HCT116 (cell line): ENCODE measurements at regions not wholly inside any gene's neighbourhood (a gene's known extent, or its start where the extent isn't known, plus 50 kb on each side); places are given as distances from the start of the nearest gene placed in this dataset.

Experiments used
- ATAC-seq: fragments of 200-7000 bp; cut with Tn5 transposase; 2 replicates; pipeline ENCODE4 v1.9.1; 2020; ENCODE audit warnings: mild to moderate bottlenecking, moderate library complexity
- BruUV-seq: library from RNA; stranded (reverse); fragments of 400-500 nt; replicated peaks from 2 replicates; lab custom pipeline; 2021; lab: Mats Ljungman, UMichigan
- CTCF ChIA-PET: fragments of 300-600 bp; sonication (Branson Sonifier 250); formaldehyde crosslinking; loops from one replicate; lab custom pipeline; 2021; ENCODE audit warnings: antibody characterized with exemption; lab: Charles Lee
- POLR2A ChIA-PET: fragments of 300-600, 350-600 bp; sonication (Branson Sonifier 250); formaldehyde crosslinking; loops from one replicate; lab custom pipeline; 2021; ENCODE audit warnings: antibody characterized with exemption; lab: Charles Lee
- RAD21 ChIA-PET, 2 experiments: fragments of 300-600 bp; sonication (Branson Sonifier 250); formaldehyde crosslinking; loops; one replicate each; lab custom pipeline; 2023; ENCODE audit warnings: low total read pairs in 2 of 2; ENCODE audit not compliant: uncharacterized antibody in 2 of 2, unreplicated experiment in 2 of 2, low non-redundant PET in 1 of 2; lab: Charles Lee
- DNase-seq: peaks from one replicate; pipeline ENCODE4 v3.0.0-alpha.2; 2010; ENCODE audit warnings: low read depth, low spot score
- H2AFZ ChIP-seq: fragments of 200-600 bp; shearing (Covaris generic), sonication (generic); 2 replicates; pipeline ENCODE4 v1.6.1; 2017; ENCODE audit warnings: low read depth, mixed run types, mixed read lengths, antibody characterized with exemption, low read length; ENCODE audit not compliant: poor library complexity, severe bottlenecking
- H3K27ac ChIP-seq: 2 replicates; pipeline ENCODE4 v1.5.1; 2012; ENCODE audit warnings: low read depth, low read length
- H3K27me3 ChIP-seq: fragments of 200-600 bp; sonication (generic); 2 replicates; pipeline ENCODE4 v1.6.1; 2016; ENCODE audit warnings: mixed run types, low read length, mixed read lengths; ENCODE audit not compliant: insufficient read depth
- H3K36me3 ChIP-seq, 2 experiments: fragments of 200-500 bp in 1 of 2; fragments of 200-600 bp in 1 of 2; sonication (Bioruptor generic) in 1 of 2; sonication (generic) in 1 of 2; 2 replicates each; pipeline versions ENCODE4 v1.5.1 to v1.6.1; 2014 to 2016; ENCODE audit warnings: low read length in 2 of 2, inconsistent platforms in 1 of 2, mixed read lengths in 1 of 2, mixed run types in 1 of 2; ENCODE audit not compliant: insufficient read depth in 2 of 2, control insufficient read depth in 1 of 2
- H3K4me1 ChIP-seq, 2 experiments: fragments of 200-600 bp in 1 of 2; sonication (generic) in 1 of 2; 2 replicates each; pipeline versions ENCODE4 v1.5.1 to v1.6.1; 2012 to 2017; ENCODE audit warnings: low read length in 2 of 2, inconsistent platforms in 1 of 2, mild to moderate bottlenecking in 1 of 2, mixed read lengths in 1 of 2, mixed run types in 1 of 2, moderate library complexity in 1 of 2; ENCODE audit not compliant: insufficient read depth in 2 of 2, control insufficient read depth in 1 of 2
- H3K4me2 ChIP-seq: fragments of 200-600 bp; sonication (generic); 2 replicates; pipeline ENCODE4 v1.6.1; 2017; ENCODE audit warnings: mixed run types, low read length, mixed read lengths
- H3K4me3 ChIP-seq, 2 experiments: fragments of 200-600 bp in 1 of 2; sonication (generic) in 1 of 2; replicated peaks in 1 of 2; 2 replicates each; pipeline ENCODE4 v1.5.1; 2011 to 2016; ENCODE audit warnings: low read length in 2 of 2, control low read depth in 1 of 2, low read depth in 1 of 2, mild to moderate bottlenecking in 1 of 2, mixed read lengths in 1 of 2, mixed run types in 1 of 2
- H3K79me2 ChIP-seq: fragments of 200-600 bp; sonication (generic); 2 replicates; pipeline ENCODE4 v1.6.1; 2017; ENCODE audit warnings: mild to moderate bottlenecking, mixed run types, low read length, moderate library complexity, mixed read lengths; ENCODE audit not compliant: insufficient read depth
- H3K9ac ChIP-seq: fragments of 200-600 bp; sonication (generic); 2 replicates; pipeline ENCODE4 v1.6.1; 2016; ENCODE audit warnings: low read length, mixed read lengths
- H3K9me2 ChIP-seq: fragments of 200-600 bp; sonication (generic), shearing (Covaris generic); 2 replicates; pipeline ENCODE4 v1.6.1; 2017; ENCODE audit warnings: mixed run types, mild to moderate bottlenecking, moderate library complexity; ENCODE audit not compliant: insufficient read depth
- H3K9me3 ChIP-seq, 2 experiments: fragments of 200-500 bp in 1 of 2; fragments of 200-600 bp in 1 of 2; sonication (Bioruptor generic) in 1 of 2; sonication (generic) in 1 of 2; 2 replicates each; pipeline ENCODE4 v1.6.1; 2014 to 2017; ENCODE audit warnings: low read length in 2 of 2, mixed read lengths in 2 of 2, inconsistent platforms in 1 of 2, low read depth in 1 of 2, mild to moderate bottlenecking in 1 of 2, mixed run types in 1 of 2, moderate library complexity in 1 of 2; ENCODE audit not compliant: control insufficient read depth in 1 of 2, insufficient read depth in 1 of 2
- H4K20me1 ChIP-seq: fragments of 200-600 bp; sonication (generic), shearing (Covaris generic); 2 replicates; pipeline ENCODE4 v1.6.1; 2017; ENCODE audit warnings: mixed run types, mild to moderate bottlenecking, moderate library complexity; ENCODE audit not compliant: insufficient read depth
- CBX3 ChIP-seq: IDR thresholded peaks from 2 replicates; pipeline ENCODE4 v1.6.1; 2012; ENCODE audit warnings: low read depth
- CEBPB ChIP-seq: IDR thresholded peaks from 2 replicates; pipeline ENCODE4 v1.6.1; 2012; ENCODE audit warnings: low read depth
- EGR1 ChIP-seq: IDR thresholded peaks from 2 replicates; pipeline ENCODE4 v1.6.1; 2012; ENCODE audit warnings: low read depth
- ELF1 ChIP-seq: IDR thresholded peaks from 2 replicates; pipeline ENCODE4 v1.6.1; 2012; ENCODE audit warnings: low read depth, borderline replicate concordance
- EZH2 ChIP-seq: fragments of 200-600 bp; sonication (generic); IDR thresholded peaks from 2 replicates; pipeline ENCODE4 v1.6.1; 2017; ENCODE audit warnings: antibody characterized with exemption, mixed run types
- MAX ChIP-seq: IDR thresholded peaks from 2 replicates; pipeline ENCODE4 v1.6.1; 2012
- SIN3A ChIP-seq: IDR thresholded peaks from 2 replicates; pipeline ENCODE4 v1.6.1; 2012; ENCODE audit warnings: low read depth
- SRF ChIP-seq: IDR thresholded peaks from 2 replicates; pipeline ENCODE4 v1.6.1; 2012; ENCODE audit warnings: low read depth
- TCF7L2 ChIP-seq: IDR thresholded peaks from 2 replicates; pipeline ENCODE4 v1.7.0; 2011; ENCODE audit warnings: borderline replicate concordance, inconsistent platforms; ENCODE audit not compliant: insufficient read depth, insufficient read length; ENCODE audit errors: extremely low read depth
- YY1 ChIP-seq: IDR thresholded peaks from 2 replicates; pipeline ENCODE4 v1.6.1; 2011; ENCODE audit warnings: low read length, low read depth, moderate library complexity, mild to moderate bottlenecking; ENCODE audit not compliant: insufficient replicate concordance; ENCODE audit errors: extremely low read depth
- ZFX ChIP-seq: fragments of 450-650 bp; IDR thresholded peaks from 2 replicates; pipeline ENCODE4 v1.6.1; 2017
- intact Hi-C: fragments of 100-400 bp; cut with micrococcal nuclease; formaldehyde crosslinking; loops from 2 replicates; pipeline ENCODE4 v1.10.0; 2022
- TF ChIP-seq, protein P1 (sequence below): IDR thresholded peaks from 2 replicates; pipeline ENCODE4 v1.6.1; 2012; ENCODE audit warnings: low read depth
- TF ChIP-seq, protein P2 (sequence below): IDR thresholded peaks from 2 replicates; pipeline ENCODE4 v1.6.1; 2012
- TF ChIP-seq, protein P3 (sequence below), 3 experiments: fragments of 200-600 bp in 1 of 3; sonication (generic) in 1 of 3; IDR thresholded peaks in 2 of 3; conservative IDR thresholded peaks in 1 of 3; 2 replicates each; pipeline ENCODE4 v1.5.1; 2012 to 2017; ENCODE audit warnings: low read depth in 2 of 3, low read length in 2 of 3, antibody characterized with exemption in 1 of 3, borderline replicate concordance in 1 of 3, control low read depth in 1 of 3, mild to moderate bottlenecking in 1 of 3, mixed read lengths in 1 of 3, mixed run types in 1 of 3, moderate library complexity in 1 of 3; ENCODE audit not compliant: insufficient read depth in 1 of 3

DNA sequence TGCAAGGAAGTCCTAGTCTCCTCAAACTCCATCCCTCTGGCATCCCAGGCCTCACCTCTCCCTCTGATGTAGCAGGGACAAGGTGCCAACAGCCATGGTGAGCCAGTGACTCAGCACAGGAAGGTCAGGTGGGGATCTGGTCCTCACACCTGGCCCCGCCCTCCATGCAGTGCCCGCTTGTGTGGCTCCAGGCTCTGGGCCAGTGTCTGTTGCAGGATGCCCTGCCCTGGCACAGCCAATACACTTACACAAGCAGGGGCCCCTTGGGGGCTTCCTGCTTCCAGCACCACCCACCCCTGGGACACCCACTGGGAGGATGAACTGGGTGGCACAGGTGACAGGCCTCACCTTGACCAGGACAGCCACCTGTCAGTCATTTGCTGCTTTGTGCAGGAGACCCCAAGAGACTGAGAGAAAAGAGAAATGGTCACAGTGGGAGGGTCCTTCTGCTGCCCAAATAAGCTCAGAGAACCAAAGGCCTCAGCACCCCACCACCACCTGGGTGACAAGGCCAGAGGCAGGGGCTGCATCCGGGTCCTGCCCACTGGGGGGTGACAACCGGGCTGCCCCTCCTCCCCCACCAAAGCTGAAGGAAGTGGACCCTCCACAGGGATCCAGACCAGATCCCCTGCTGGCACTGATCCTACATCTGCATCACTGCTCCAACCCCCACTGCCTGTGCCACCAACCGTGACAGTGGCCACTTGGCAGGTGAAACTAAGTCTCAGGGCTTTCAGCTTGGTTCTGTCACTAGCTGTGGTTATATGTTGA lies 658.8 kb upstream of the DEFB115 start:
- no peaks in the 10 kb centered on the region for H3K79me2 ChIP-seq
- POLR2A ChIA-PET: no interaction called here
- CTCF ChIA-PET: interaction anchor here (1.2 kb wide), 1 partner anchor 14 kb away, joined by 3 read pairs; no protein-coding TSS in a partner anchor
- H4K20me1 ChIP-seq: no peaks in the 10 kb centered on the region
- H3K9me3 ChIP-seq: no peaks in the 10 kb centered on the region
- no peaks in the 10 kb centered on the region for H3K4me1 ChIP-seq
- no peaks in the 10 kb centered on the region for H3K9me2 ChIP-seq
- no peak overlapping the region for H2AFZ ChIP-seq
- no TSS peak for BruUV-seq
- H3K4me3 ChIP-seq: no peak overlapping the region
- no peak overlapping the region for H3K9ac ChIP-seq
- H3K36me3 ChIP-seq: no peaks in the 10 kb centered on the region
- H3K27ac ChIP-seq: no peak overlapping the region
- intact Hi-C loops: no loop called here
- RAD21 ChIA-PET: no interaction called here
- H3K27me3 ChIP-seq: no peaks in the 10 kb centered on the region
- TF ChIP-seq EGR1: no peak
- TF ChIP-seq, protein P1, sequence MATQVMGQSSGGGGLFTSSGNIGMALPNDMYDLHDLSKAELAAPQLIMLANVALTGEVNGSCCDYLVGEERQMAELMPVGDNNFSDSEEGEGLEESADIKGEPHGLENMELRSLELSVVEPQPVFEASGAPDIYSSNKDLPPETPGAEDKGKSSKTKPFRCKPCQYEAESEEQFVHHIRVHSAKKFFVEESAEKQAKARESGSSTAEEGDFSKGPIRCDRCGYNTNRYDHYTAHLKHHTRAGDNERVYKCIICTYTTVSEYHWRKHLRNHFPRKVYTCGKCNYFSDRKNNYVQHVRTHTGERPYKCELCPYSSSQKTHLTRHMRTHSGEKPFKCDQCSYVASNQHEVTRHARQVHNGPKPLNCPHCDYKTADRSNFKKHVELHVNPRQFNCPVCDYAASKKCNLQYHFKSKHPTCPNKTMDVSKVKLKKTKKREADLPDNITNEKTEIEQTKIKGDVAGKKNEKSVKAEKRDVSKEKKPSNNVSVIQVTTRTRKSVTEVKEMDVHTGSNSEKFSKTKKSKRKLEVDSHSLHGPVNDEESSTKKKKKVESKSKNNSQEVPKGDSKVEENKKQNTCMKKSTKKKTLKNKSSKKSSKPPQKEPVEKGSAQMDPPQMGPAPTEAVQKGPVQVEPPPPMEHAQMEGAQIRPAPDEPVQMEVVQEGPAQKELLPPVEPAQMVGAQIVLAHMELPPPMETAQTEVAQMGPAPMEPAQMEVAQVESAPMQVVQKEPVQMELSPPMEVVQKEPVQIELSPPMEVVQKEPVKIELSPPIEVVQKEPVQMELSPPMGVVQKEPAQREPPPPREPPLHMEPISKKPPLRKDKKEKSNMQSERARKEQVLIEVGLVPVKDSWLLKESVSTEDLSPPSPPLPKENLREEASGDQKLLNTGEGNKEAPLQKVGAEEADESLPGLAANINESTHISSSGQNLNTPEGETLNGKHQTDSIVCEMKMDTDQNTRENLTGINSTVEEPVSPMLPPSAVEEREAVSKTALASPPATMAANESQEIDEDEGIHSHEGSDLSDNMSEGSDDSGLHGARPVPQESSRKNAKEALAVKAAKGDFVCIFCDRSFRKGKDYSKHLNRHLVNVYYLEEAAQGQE: no peak
- no peak overlapping the region for H3K4me2 ChIP-seq
- DNase-seq (no peak), ATAC-seq (no peak)

- Histone ChIP-seq H3K4me2 (no peak overlapping the region), H3K9ac (no peak overlapping the region), H3K36me3 (no peaks in the 10 kb centered on the region), H3K4me1 (no peaks in the 10 kb centered on the region), H3K27me3 (no peaks in the 10 kb centered on the region), H4K20me1 (no peaks in the 10 kb centered on the region), H3K9me3 (no peaks in the 10 kb centered on the region), H2AFZ (no peak overlapping the region), H3K9me2 (no peaks in the 10 kb centered on the region), H3K27ac (no peak overlapping the region), H3K79me2 (no peaks in the 10 kb centered on the region), H3K4me3 (no peak overlapping the region)
- DNase-seq: no peak
- CTCF ChIA-PET: interaction anchor here (1.2 kb wide), 1 partner anchor 15 kb away, joined by 3 read pairs; no protein-coding TSS in a partner anchor
- no TSS peak for BruUV-seq
- RAD21 ChIA-PET: no interaction called here
- intact Hi-C loops: no loop called here
- ATAC-seq: no peak
- POLR2A ChIA-PET: no interaction called here
- TF ChIP-seq EZH2 (no peak), MAX (no peak), ELF1 (no peak), SRF (no peak), CEBPB (no peak), TCF7L2 (no peak), ZFX (no peak), SIN3A (no peak), YY1 (no peak), CBX3 (no peak), EGR1 (no peak)
- TF ChIP-seq, protein P2, sequence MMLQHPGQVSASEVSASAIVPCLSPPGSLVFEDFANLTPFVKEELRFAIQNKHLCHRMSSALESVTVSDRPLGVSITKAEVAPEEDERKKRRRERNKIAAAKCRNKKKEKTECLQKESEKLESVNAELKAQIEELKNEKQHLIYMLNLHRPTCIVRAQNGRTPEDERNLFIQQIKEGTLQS: no peak
- TF ChIP-seq, protein P3, sequence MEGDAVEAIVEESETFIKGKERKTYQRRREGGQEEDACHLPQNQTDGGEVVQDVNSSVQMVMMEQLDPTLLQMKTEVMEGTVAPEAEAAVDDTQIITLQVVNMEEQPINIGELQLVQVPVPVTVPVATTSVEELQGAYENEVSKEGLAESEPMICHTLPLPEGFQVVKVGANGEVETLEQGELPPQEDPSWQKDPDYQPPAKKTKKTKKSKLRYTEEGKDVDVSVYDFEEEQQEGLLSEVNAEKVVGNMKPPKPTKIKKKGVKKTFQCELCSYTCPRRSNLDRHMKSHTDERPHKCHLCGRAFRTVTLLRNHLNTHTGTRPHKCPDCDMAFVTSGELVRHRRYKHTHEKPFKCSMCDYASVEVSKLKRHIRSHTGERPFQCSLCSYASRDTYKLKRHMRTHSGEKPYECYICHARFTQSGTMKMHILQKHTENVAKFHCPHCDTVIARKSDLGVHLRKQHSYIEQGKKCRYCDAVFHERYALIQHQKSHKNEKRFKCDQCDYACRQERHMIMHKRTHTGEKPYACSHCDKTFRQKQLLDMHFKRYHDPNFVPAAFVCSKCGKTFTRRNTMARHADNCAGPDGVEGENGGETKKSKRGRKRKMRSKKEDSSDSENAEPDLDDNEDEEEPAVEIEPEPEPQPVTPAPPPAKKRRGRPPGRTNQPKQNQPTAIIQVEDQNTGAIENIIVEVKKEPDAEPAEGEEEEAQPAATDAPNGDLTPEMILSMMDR (IDR thresholded peaks at IDR 0.05 in 2 of 3, conservative IDR thresholded peaks at IDR 0.05 in 1 of 3; ENCODE audit: borderline replicate concordance in 1 of 3, insufficient read depth in 1 of 3, low read depth in 2 of 3, low read length in 2 of 3): no peak
Observed at GRCh38 chr20:30599990-30600389, 657.5 kb upstream of the DEFB115 start.
